SJSA1 (cell line): ENCODE measurements at regions not wholly inside any gene's neighbourhood (a gene's known extent, or its start where the extent isn't known, plus 50 kb on each side); places are given as distances from the start of the nearest gene placed in this dataset.
"Not testable (repeated sequence)": the region's sequence is repeated elsewhere in the genome, so short reads cannot be mapped to it uniquely, and the experiment has no call there.

Experiments
- DNase-seq, 2 experiments: peaks; one replicate each; pipeline ENCODE4 v3.0.0-alpha.2; 2015 to 2020; ENCODE audit warnings: low spot score in 2 of 2, low read depth in 1 of 2
- H3K27ac ChIP-seq: fragments of 250-450 bp; sonication (Bioruptor Pico); 2 replicates; pipeline ENCODE4 v1.5.1; 2020; ENCODE audit warnings: mild to moderate bottlenecking, moderate library complexity
- H3K27me3 ChIP-seq: fragments of 250-450 bp; sonication (Bioruptor Pico); replicated peaks from 2 replicates; pipeline ENCODE4 v1.5.1; 2020; ENCODE audit warnings: mild to moderate bottlenecking, moderate library complexity
- H3K36me3 ChIP-seq: fragments of 250-450 bp; sonication (Bioruptor Pico); 2 replicates; pipeline ENCODE4 v1.5.1; 2020; ENCODE audit warnings: mild to moderate bottlenecking
- H3K4me1 ChIP-seq: fragments of 250-450 bp; sonication (Bioruptor Pico); replicated peaks from 2 replicates; pipeline ENCODE4 v1.6.1; 2021; ENCODE audit warnings: mild to moderate bottlenecking
- H3K4me3 ChIP-seq: fragments of 250-450 bp; sonication (Bioruptor Pico); 2 replicates; pipeline ENCODE4 v1.5.1; 2020; ENCODE audit warnings: mild to moderate bottlenecking
- H3K9me3 ChIP-seq: fragments of 250-450 bp; sonication (Bioruptor Pico); replicated peaks from 2 replicates; pipeline ENCODE4 v1.5.1; 2020; ENCODE audit warnings: mild to moderate bottlenecking

DNA sequence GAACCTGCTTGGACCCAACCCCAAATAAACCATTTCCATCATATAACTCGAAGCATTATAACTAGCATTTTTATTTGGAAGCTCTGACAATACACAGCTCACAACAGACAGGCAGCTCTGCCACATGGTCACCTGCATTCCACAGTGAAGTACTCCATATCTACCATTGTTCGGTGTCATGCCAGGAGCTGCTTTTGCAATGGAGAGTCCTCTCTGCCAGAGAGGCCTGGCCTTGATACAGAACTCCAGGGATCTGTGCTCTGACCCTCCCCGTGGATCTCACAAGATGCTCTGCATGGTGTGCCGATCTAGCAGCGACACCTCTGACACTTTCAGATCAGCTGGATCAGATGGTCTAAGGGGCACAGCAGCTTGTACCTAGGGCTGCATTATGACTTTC is 109.6 kb downstream of the SYF2 start:
- Histone ChIP-seq H3K4me3 (no peak overlapping the region), H3K36me3 (no peaks in the 10 kb centered on the region), H3K27ac (no peak overlapping the region), H3K9me3 (no peaks in the 10 kb centered on the region), H3K4me1 (peaks cover 3% of the 10 kb centered on the region), H3K27me3 (no peaks in the 10 kb centered on the region)
- no peak for DNase-seq

- H3K4me3 ChIP-seq: no peak overlapping the region
- no peaks in the 10 kb centered on the region for H3K4me1 ChIP-seq
- no peaks in the 10 kb centered on the region for H3K9me3 ChIP-seq
- no peaks in the 10 kb centered on the region for H3K27me3 ChIP-seq
- no peaks in the 10 kb centered on the region for H3K36me3 ChIP-seq
- H3K27ac ChIP-seq: no peak overlapping the region
- no peak for DNase-seq
These were observed 112.0 kb downstream of the SYF2 start for GRCh38 chr1:25120281-25120680.

- no peaks in the 10 kb centered on the region for H3K27me3 ChIP-seq
- H3K27ac ChIP-seq: no peak overlapping the region
These were observed 113.8 kb downstream of the SYF2 start for GRCh38 chr1:25118546-25118945.

GRCh38 chr1:25117233-25117823 is 115.0 kb downstream of the SYF2 start:
- DNase-seq: no peak
- Histone ChIP-seq H3K27me3 (no peaks in the 10 kb centered on the region), H3K4me1 (no peaks in the 10 kb centered on the region), H3K27ac (no peak overlapping the region), H3K9me3 (no peaks in the 10 kb centered on the region), H3K4me3 (no peak overlapping the region), H3K36me3 (no peaks in the 10 kb centered on the region)

More at GRCh38 chr1:25118546-25118945, 113.8 kb downstream of the SYF2 start:
- no peak for DNase-seq
- Histone ChIP-seq H3K36me3 (no peaks in the 10 kb centered on the region), H3K4me1 (no peaks in the 10 kb centered on the region), H3K4me3 (no peak overlapping the region), H3K9me3 (no peaks in the 10 kb centered on the region)

DNA sequence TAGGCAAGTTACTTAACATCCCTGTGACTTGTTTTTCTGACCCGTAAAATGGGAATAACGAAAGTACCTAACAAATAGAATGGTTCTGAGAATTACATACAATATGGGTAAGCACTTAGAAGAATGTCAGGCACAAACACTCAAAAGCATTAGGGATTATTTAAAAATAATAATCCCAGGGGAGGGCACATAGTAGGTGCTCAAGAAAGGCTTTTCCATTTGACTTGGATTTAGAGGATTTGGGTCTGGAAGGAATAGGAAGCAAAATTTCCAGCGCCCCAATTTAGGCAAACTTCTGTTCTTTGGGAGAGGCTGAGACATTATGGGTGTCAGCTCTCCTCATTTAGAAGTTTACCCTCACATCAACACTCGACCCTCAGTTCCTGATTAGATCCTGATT is 115.5 kb downstream of the SYF2 start:
- no peak overlapping the region for H3K27ac ChIP-seq
- H3K4me3 ChIP-seq: no peak overlapping the region
- H3K4me1 ChIP-seq: no peaks in the 10 kb centered on the region
- DNase-seq: no peak
- no peaks in the 10 kb centered on the region for H3K27me3 ChIP-seq
- H3K36me3 ChIP-seq: no peaks in the 10 kb centered on the region
- H3K9me3 ChIP-seq: no peaks in the 10 kb centered on the region

- not testable (repeated sequence) for H3K27me3 ChIP-seq, H3K4me1 ChIP-seq
These were observed 116.2 kb downstream of the SYF2 start for GRCh38 chr1:25116117-25116516.

DNA sequence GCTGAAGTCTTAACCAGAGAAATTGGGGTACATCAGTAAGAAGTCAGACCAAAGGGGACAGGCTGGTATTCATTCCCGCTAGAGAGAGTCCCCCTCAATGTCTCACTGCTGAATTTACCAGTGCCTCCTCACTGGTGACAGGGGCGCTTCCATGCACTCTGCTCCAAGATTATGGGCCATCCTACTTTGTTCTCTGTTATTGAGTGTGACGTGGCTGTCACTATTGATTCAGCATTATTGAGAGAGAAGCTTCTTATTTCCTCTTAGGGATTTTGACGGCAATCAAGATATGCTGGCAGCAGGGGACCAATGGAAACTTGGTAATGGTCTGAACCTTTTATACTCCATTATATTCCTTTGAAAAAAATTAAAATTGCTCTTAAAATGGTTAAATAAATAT is 118.6 kb downstream of the SYF2 start:
- Histone ChIP-seq H3K27ac (no peak overlapping the region), H3K4me3 (no peak overlapping the region), H3K36me3 (no peaks in the 10 kb centered on the region), H3K27me3 (no peaks in the 10 kb centered on the region), H3K4me1 (no peaks in the 10 kb centered on the region), H3K9me3 (no peaks in the 10 kb centered on the region)
- DNase-seq: no peak

More at GRCh38 chr1:25116117-25116516, 116.2 kb downstream of the SYF2 start:
- not testable (repeated sequence) for H3K27ac ChIP-seq, H3K9me3 ChIP-seq, DNase-seq, H3K36me3 ChIP-seq, H3K4me3 ChIP-seq

DNA sequence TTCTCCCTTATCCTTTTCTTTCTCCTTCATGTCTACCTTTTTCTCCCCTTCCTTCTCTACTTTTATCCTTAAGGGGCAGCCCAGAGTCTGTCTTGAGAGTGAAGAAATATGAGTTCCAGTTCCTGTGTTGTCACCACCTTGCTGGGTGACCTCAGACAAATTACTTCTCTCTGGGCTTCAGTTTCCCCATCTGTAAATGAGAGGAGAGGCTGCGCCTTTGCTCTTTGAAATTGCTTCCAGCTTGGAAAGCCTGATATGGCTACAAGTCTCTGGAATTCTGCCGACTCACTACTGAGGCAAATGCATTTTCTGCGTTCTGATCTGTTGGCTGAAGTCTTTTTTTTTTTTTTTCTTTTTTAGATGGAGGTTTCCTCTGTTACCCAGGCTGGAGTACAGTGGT is 119.2 kb downstream of the SYF2 start:
- no peak for DNase-seq
- Histone ChIP-seq H3K36me3 (no peaks in the 10 kb centered on the region), H3K4me3 (no peak overlapping the region), H3K27me3 (no peaks in the 10 kb centered on the region), H3K4me1 (no peaks in the 10 kb centered on the region), H3K9me3 (no peaks in the 10 kb centered on the region), H3K27ac (no peak overlapping the region)

DNA sequence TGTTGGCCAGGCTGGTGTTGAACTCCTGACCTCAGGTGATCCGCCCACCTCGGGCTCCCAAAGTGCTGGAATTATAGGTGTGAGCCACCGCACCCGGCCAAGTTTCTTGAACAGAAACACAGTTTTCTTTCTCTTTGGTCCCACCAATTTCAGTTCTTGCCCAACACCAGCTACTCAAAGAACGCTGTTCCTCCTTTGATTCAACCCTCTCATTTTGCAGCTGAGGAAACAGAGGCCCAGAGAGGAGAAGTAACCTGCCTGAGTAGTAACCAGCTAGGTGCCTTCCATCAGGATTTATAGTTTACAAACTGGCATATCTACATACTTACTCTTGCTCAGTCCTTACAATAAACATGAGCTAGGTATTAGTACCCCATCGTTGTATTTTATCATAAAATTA is 119.9 kb downstream of the SYF2 start:
- no peaks in the 10 kb centered on the region for H3K36me3 ChIP-seq
- no peak for DNase-seq
- H3K4me1 ChIP-seq: peaks cover 5% of the 10 kb centered on the region
- H3K27me3 ChIP-seq: no peaks in the 10 kb centered on the region
- H3K27ac ChIP-seq: no peak overlapping the region
- no peak overlapping the region for H3K4me3 ChIP-seq
- no peaks in the 10 kb centered on the region for H3K9me3 ChIP-seq

DNA sequence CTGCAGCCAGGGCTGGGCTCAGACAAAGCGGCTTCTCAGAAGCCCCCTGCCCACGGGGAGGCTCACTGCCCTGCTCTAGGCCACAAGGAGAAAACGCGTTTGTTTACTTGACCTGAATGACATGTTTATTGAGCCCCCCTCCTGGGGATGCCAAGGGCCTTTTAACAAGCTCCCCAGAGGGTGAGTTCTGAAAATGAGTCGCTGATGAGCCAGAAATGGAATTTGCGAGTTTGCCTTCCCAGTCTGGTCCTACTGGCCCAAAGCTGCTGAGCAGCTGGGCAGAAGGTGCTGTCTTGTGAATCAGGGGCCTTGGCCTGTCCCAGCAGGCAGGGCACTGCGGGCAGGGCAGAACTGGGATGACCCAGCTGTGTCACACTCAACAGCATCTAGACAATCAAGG is 120.6 kb downstream of the SYF2 start:
- Histone ChIP-seq H3K9me3 (no peaks in the 10 kb centered on the region), H3K27ac (no peak overlapping the region), H3K4me3 (no peak overlapping the region), H3K4me1 (peaks cover 12% of the 10 kb centered on the region), H3K36me3 (no peaks in the 10 kb centered on the region), H3K27me3 (no peaks in the 10 kb centered on the region)
- DNase-seq: no peak

DNA sequence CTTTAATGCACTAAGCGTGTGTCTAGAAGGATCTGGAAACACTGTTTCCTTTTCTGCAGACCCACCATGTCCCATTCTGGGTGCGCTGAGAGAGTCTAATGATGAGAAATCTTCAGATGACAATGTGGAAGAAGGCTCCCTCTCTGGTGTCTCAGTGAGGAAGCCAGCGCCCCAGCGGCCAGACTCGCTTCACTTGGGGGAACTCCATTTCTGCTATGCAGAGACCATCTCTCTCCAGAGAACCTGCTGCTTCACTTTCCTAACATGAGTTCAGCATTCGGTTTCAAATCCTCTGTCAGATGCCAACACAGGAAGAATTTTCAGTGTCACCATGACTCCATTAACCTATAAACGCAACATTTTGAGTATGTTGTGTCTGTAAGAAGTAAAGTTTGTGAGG is 121.8 kb downstream of the SYF2 start:
- no peak for DNase-seq
- no peaks in the 10 kb centered on the region for H3K9me3 ChIP-seq
- peaks cover 19% of the 10 kb centered on the region for H3K4me1 ChIP-seq
- no peak overlapping the region for H3K4me3 ChIP-seq
- no peaks in the 10 kb centered on the region for H3K27me3 ChIP-seq
- H3K36me3 ChIP-seq: no peaks in the 10 kb centered on the region
- H3K27ac ChIP-seq: no peak overlapping the region

- Histone ChIP-seq H3K27ac (no peak overlapping the region), H3K4me3 (no peak overlapping the region), H3K27me3 (no peaks in the 10 kb centered on the region), H3K9me3 (no peaks in the 10 kb centered on the region), H3K36me3 (no peaks in the 10 kb centered on the region), H3K4me1 (peaks cover 19% of the 10 kb centered on the region)
- no peak for DNase-seq
These were observed 122.3 kb downstream of the SYF2 start for GRCh38 chr1:25110036-25110435.

DNA sequence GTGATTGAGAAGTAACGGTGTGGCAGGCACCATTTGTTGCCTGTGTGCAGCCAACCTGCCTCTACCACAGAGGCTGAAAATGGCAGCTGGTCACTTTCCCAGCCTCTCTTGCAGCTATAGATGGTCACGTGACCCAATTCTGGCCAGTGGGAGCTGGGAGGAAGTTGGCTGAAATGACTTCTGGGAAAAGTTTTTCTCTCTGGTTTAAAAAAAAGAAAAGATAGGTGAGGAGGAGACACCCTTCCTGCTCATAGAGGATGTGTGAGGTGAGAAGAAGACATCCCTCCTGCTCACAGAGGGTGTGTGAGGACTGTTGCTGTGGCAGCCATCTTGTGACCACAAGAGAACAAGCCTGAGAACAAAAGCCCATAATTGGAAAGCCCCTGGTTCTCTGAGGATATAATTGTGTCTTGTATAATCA is 122.8 kb downstream of the SYF2 start:
- Histone ChIP-seq H3K36me3 (no peaks in the 10 kb centered on the region), H3K4me1 (peaks cover 19% of the 10 kb centered on the region), H3K27ac (no peak overlapping the region), H3K9me3 (no peaks in the 10 kb centered on the region), H3K27me3 (no peaks in the 10 kb centered on the region), H3K4me3 (no peak overlapping the region)
- DNase-seq: no peak

GRCh38 chr1:25107643-25108010 is 124.7 kb downstream of the SYF2 start:
- Histone ChIP-seq H3K9me3 (no peaks in the 10 kb centered on the region), H3K27me3 (no peaks in the 10 kb centered on the region), H3K4me1 (peaks cover 19% of the 10 kb centered on the region), H3K4me3 (no peak overlapping the region), H3K27ac (peak overlapping the region; percentile 50; the same call in 1 of the 2 replicates), H3K36me3 (no peaks in the 10 kb centered on the region)
- DNase-seq: no peak

DNA sequence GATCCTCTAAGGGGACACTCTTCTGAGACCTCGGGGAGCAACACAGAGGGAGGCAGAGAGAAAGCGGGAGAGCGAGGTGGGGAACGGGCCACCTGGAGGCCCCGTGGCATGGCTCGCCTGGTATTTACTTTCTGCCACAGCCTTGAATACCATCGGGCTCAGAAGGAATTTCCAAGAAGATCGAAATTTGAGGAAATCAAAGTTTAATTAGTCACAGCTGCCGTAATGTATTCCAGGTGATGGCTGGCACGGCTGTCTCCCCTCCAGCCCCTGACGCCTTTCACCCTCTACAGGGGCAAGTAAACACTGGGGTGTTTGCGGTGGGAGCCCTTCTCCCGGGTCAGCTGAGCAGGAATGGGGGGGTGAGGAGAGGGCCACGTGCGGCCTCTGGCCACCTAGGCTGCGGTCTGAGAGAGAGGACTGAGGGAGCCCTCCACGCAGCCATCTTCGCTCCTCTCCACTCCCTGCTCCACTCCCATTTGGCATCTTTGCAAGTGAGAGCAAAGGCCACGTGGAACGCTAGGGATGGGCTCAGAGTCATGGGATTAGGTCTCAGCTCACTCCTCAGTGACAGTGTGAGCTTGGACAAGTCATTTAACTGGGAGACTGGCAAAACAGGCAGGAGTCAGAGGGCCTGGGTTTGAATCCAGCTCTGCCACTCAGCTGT is 125.2 kb downstream of the SYF2 start:
- Histone ChIP-seq H3K4me1 (peaks cover 19% of the 10 kb centered on the region), H3K36me3 (no peaks in the 10 kb centered on the region), H3K27ac (peak overlapping the region; percentile 50), H3K9me3 (no peaks in the 10 kb centered on the region), H3K4me3 (no peak overlapping the region), H3K27me3 (no peaks in the 10 kb centered on the region)
- DNase-seq: peak in 1 of 2 experiments; percentile 48
